GM21423 (cell line): ENCODE measurements at regions not wholly inside any gene's neighbourhood (a gene's known extent, or its start where the extent isn't known, plus 50 kb on each side); places are given as distances from the start of the nearest gene placed in this dataset.

ENCODE experiments used
- ATAC-seq: cut with Tn5 transposase; IDR thresholded peaks from one replicate; pipeline ENCODE4 v1.9.1; 2021; ENCODE audit warnings: mild to moderate bottlenecking, moderate library complexity; ENCODE audit not compliant: unreplicated experiment

DNA sequence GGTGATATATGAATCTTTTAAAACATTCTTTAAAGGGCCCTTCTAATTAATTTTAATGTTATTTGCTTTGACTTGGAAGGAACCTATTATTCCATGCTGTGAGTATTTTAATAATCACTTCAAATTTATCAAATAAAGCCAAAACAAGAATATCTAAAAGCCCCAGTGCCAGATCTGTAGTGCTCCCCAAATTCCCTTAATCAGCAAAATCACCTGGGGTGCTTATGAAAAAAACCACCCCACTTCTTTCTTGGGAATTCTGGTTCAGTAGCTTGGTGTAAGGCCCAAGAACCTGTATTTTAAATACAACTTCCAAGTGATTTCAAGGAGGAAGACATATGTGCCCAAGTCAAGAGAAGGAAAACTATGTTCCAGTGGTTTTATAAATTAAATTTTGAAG lies 202.4 kb upstream of the OSR1 start:
- no peak for ATAC-seq

DNA sequence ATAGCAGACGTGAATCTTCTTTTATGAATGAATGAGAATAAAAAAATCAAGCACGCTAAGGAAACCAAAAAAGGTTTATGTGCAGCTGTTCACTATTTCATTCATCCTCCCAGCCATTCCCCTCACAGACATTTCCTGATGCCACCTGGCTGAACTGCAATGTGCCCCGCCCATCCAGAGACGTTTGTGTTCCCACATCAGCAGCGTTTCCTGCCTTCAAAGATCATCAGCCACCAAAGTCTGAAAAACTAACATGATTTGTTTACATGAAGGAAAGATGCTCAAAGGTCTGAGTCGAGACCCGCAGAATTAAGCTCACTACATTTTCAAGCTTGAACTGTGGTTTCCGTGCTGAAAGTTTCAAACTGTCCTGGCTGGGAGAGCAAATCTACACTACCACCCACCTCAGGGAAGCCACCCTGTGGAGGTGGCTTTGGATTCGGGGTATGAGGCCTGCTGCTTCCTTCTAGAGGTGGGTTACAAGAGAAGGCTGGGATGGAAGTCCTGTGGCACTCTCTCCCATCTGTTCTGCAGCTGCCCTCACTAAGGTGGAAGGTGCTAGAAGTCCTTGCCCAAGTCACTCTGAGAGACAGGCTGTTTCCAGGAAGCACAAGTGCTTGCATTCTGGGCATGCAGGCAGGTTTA lies 201.3 kb upstream of the OSR1 start:
- no peak for ATAC-seq

DNA sequence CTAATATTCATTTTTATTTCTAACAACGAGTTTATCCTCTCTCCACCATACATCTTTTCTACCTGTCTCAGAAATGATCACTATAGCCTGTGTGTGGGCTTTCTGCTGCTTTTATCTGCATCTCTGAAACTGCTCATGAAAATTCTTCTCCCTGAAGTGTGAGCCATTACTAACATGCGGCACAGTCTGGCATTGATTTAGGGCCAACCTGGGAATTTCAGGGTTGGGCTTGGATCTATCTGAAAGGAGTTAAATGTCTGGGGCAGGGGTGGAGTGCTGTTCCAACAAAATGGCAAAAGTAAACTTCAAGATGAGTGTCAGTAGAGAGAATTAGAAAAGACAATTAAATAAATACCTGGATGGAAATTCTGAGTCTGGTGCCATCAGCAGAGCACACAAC lies 198.2 kb upstream of the OSR1 start:
- no peak for ATAC-seq

DNA sequence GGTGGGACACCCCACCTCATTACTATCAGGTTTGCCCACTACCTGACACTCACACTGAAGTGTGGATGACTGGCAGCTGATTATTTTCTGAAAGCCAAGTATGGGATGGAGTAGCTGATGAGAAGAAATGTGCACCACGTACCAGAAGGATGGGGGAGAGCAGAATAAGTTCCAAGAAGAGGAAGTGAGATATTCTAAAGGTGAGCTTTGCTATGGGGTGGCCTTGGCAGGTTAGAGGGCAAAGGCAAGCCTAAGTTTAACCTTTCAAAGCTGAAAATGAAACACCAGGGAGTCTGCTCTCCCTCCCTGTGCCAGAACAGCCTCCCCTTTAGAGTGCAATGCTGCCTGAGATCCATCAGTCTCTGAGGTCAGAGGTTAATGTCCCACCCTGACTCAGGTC lies 196.1 kb upstream of the OSR1 start:
- ATAC-seq = peak; percentile 70

DNA sequence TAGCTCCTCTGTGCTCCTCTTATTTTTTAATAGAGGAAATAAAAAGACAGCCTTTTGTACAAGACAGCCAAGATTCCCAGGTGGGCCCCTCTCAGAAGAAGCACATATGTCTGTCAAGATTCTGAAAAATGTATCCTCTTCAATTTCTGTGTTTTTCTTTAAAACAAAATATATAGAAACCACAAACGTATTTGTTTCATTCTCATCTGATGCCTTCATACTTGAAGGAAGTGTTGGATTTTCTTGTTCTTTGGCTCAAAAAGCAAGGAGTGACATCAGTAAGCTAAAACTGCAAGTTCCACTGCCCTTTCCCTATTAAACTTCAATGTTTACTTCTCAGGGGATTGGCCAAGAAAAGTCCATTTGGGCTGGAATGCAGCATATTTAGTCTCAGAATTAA lies 193.8 kb upstream of the OSR1 start:
- no peak for ATAC-seq

DNA sequence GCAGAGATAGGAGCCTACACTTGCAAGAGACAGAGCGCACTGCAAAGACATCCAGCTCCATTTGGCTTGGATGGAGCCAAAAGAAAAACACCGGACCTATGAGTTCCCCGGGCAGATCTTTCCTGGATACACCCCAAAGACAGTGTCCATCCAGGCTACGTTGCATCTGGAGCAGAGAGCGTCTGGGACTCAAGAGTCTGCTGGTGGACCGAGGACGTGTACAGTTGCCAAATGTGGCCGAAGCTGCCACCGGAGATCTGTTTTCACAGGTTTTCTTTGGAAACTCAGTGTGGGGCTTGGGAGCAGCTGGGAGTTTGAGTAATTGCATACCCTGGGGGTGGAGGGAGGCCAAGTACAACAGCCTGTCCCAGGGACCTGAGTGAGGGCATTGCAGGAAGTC lies 192.3 kb upstream of the OSR1 start:
- no peak for ATAC-seq

DNA sequence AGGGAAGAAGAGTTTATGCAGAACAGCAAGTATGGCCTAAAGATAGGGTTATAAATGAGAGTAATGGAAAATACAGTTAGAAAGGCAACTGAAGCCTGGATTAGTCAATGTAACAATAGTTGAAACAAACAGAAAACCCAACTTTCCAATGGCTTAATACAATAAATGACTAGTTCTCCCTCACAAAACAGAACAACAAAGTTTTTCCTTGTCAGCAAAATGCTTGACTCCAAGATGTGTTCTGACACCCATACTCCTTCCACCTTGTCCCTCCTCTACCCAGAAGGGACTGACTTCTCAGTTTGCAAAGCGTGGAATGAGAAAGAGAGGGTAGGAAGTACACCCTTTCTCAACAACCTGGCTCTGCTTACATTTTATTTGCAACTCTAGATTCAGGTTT lies 191.4 kb upstream of the OSR1 start:
- ATAC-seq = no peak

DNA sequence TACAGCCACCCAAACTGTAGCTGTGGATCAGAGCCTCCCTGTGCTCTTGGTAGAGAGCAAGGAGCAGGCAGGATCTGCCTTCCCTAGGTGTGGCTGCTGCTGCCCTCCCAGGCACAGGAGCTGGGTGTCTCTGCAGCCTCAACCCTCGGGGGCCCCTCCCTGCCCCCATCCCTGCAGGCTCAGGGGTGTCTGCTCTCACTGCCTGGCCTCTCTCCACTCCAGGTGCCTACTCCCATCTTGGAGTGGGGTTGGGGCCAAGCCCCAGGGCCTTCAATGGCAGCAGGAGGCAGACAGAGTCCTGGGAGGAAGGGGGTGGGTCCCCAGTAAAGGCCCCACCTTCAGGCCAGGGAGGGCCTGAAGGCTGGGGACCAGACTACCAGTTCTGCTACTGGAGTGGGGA lies 189.7 kb upstream of the OSR1 start:
- ATAC-seq = no peak

DNA sequence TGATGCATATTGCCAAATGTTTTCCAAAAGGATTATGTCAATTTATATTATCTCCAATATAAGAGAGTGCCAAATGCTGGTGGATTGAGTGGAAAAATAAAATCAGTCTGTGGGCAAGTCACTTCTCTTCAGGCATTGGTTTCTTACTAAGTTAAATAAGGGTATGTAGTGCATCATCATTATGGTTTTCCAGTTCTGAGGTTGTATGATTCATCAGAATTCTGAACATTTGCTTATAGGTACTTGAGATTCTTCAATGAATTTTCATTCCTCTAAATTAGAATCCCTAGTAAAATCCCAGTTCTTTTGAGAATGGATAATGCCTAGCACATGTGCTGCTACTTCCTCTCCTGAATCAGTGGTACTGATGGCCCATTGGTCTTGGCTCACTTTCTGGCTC lies 188.9 kb upstream of the OSR1 start:
- no peak for ATAC-seq

DNA sequence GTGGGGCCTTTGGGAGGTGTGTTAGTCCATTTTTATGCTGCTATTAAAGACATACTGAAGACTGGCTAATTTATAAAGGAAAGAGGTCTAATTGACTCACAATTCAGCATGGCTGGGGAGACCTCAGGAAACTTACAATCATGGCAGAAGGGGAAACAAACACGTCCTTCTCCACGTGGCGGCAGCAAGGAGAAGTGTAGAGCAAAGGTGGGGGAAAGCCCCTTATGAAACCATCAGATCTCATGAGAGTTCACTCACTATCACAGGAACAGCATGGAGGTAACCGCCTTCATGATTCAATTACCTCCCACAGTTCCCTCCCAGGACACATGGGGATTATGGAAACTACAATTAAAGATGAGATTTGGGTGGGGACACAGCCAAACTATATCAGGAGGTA lies 187.1 kb upstream of the OSR1 start:
- no peak for ATAC-seq

DNA sequence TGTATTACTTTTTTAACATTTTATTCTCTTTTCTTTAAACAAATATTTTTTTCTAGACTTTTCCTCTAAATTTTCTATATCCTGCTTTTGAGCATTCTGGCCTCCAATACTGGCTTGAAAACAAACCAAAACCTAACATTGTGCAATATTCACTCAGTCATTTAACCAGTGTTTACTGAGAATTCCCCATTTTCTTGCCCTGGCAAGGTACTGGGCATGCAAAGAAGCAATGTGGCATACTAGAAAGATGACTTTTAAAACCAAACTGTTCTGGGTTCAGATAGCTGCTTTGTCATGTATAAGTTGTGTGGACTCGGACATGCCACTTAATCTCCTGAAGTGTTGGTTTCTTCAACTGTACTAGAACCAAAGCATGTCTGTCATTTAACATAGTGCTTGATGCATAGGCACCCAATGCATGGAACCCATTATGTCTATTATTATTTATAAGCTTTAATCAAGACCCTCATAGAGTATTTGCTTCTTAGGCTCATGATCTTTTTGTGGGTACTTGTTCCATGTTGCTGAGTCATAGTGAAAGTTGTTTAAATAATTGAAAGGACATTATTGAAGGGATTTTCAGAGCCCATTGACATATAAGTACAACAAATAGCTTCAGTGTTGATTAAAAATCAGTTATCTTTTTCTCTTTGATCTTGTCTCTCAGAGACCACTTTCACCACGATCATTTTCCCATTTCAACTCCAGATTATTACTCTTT lies 185.4 kb upstream of the OSR1 start:
- ATAC-seq = no peak

DNA sequence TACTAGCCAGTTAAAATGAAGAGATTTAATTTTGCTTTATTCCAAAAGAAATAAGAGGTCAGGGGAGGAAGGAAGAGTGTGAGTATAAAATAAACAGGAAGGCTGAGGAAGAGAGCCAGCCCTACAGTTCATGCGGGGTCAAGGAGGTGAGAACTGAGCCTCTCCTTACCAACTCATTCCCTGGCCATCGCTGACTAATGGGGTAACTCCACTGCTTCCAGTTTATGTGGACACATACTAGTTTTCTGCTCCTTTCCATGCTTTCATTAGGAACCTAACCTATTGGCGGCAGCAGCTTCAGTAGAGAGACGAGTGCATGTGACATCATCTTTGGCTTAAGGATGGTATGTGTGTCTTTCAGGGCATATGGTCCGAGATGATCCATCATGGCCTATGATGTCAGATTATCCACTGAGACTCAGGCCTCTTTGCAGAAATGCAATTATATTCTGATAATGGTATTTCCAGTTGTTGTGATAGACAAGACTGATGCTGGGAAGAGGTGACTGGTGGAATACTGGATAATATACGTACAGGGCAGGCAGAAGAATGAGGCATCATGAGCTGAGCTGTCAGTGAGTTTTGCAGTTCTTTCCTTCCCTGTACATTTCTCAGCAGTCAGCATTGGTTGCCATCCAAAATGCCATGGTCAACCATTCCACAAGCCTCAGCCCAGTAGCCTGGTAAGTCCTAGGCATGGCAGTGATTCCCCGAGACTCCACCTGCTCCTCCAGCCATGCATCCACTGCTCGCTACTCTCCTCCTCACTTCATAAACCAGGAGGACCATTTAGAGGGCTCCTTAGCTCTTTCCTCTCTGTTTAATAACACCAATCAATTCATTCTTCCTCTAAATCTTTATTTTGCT lies 184.6 kb upstream of the OSR1 start:
- ATAC-seq = no peak

DNA sequence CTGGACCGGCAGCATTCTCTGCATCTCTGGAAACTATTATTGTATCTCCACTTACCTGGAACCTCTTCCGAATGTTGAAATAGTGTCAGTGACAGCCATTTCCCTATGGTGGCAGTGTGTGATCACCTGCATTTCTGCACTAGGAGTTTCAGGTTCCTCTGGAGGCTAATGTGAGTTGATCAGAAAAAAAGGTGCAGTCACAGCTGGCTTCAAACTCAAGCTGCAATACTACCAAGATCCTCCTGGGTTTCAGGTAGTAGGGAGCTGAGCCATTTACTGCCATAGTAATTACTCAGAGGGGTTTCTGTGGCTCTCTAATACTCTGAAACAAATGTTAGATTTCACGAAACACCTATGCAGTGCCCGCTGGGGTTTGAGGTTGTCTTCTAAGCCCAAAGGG lies 183.5 kb upstream of the OSR1 start:
- no peak for ATAC-seq

DNA sequence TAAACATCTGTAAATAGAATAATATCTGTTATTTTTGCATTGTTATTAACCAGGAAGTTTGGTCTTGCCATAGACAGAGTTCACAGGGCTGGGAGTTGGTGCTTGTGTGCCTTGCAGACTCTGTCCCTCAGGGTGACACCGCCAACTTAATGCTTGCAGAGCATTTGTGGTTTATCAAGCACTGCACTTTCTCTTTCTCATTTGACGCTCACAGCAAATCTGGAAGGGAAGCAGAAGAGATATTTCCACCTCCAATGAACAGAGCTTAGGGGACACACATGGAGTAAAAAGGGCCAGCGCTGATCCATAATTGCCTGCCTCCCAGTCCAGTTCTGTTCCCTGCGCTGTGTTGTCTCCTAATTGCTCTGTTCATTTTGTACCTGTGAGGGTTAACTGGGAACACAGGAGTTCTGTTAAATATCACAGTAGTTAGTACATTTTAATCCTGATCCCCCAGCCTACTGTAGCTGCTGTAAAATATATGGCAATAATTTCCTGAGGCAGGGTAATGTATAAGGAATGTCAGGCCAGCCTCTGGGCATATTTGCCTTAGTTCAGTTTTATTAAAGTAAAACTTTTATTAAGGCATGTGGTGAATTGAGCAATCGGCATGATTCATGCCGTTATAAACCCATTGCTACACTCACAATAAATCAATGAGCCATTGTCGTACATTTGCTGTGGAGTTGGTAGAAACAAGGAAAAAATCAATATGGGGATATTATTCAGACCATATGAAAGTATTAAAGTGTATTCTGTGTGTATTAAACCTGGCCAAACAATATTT lies 182.5 kb upstream of the OSR1 start:
- ATAC-seq = no peak

DNA sequence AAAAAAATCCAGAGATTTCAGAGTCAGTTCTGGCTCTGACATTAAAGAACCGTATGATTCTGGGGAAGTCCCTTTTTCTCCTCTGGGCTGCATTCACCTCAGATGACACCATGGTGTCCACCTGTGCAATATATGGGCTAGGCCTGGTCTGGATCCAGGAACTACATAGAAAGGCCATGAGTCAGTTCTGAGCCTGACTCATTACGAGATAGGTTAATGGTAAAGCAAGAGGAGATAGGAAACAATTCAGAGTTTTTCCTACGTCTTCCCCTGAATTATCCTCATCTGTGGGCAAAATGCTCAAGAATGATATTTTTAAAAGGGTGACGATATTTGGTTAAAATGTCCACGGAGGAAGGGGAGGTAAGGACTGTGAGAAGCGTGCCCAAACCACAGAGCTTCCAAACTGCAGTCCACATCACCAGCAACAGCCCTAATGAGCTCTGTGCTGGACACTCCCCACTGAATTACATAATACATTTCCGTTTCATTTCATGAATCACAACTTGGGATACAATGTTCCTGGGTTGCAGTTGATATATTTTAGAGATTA lies 180.1 kb upstream of the OSR1 start:
- ATAC-seq = peak; percentile 44

DNA sequence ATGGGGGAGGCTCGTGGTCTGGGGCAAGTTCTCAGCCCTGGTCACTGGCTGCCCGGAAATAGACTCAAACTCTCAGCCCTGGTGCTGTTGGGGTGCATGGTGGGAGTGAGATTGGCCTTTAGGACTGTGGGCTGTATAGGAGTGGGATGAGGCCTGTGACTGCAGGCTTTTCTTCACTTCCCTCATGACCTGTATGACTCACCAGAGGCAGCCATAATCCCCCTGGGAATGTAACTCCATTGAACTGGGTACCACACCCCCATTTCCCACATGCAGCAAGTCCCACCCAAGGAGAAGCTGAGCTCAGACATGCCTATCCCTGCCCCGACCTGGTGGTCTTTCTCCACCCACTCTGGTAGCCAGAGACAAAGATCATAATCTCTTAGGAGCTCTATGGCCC lies 177.7 kb upstream of the OSR1 start:
- no peak for ATAC-seq

DNA sequence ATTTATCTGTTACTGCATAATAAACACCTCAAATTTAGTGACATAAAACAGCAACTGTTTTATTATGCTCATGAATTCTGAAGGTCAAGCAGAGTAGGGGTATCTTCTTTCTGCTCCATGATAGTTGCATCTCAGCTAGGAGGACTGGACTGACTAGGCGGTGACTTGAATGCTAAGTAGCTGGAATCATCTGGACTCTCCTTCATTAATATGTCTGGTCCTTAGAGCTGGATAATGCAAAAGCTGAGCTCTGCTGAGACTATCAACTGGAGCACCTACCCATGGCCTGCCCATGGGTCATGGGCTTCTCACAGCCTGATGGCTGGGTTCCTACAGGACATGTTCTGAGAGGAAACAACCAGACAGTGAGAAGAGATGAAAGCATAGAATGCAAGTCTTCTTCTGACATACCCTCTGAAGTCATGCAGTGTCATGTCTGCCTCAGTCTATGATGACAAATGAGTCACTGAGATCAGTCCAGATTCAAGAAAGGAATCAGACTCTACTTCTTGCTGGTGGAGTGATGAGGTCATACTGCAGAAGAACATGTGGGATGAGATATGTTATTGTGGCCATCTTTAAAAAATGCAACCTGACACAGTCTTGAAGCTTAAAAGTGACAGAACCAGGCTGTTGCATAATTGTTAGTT lies 174.2 kb upstream of the OSR1 start:
- ATAC-seq = no peak

DNA sequence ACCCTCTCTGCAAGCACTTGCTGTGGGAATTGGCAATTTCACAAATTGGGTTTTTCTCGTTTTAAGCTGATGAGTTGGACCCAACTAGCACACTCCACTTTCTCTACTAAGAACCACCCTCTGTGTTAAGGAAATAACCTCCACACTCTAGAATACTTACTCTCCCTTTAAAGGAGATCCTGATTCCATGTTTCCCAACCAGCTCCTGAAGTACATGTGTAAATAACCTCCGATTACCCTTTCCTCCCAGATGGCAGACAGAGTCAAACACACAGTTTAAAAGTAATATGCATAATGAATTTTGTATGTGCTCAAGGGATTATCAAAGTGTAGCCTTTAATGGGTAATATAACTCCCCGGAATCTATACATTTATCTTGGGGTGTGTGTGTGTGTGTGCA lies 171.3 kb upstream of the OSR1 start:
- no peak for ATAC-seq

DNA sequence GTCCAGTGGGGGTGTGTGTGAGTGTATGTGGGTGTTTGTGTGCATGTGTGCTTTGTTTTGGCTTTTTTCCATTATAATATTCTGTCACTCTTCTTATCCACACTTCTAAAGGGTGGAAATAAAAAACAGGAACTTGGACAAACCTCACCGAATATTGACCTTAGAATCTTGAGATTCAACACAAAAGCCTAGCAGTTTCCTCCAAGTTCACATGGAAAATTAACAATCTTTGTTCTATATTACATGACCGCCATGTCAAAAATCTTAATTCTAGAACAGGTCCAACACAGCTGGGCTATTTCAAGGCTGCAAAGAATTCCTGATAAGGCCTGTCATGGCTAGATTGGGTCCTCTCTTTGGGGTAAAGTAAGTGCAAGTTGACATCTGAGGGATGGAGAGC lies 169.3 kb upstream of the OSR1 start:
- no peak for ATAC-seq

DNA sequence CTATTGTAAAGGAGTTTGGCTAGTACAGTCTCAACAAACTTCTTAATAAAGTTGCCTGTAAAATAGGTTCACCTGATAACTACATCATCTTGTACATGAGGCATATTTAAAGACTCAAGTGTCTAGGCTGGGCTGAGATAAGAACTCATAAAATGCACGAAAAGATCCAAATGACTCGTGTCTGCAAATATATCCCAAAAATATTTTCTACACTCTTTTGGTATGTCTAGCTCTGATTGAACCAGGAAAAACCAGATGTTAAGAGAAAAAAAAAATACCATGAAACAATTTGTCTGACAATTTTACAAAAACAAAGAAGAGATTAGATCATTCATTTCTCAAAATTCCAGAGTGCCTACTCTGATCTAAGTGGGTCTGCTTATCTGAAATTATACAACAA lies 166.9 kb upstream of the OSR1 start:
- ATAC-seq = no peak
